Fibroblast of pulmonary artery (primary cell): ENCODE measurements at regions not wholly inside any gene's neighbourhood (a gene's known extent, or its start where the extent isn't known, plus 50 kb on each side); places are given as distances from the start of the nearest gene placed in this dataset.

Experiments used
- DNase-seq: peaks from one replicate; pipeline ENCODE4 v3.0.0-alpha.2; 2010; ENCODE audit warnings: low read depth
- H3K4me3 ChIP-seq: replicated peaks from 2 replicates; pipeline ENCODE4 v1.5.1; 2011; ENCODE audit warnings: low read depth, mild to moderate bottlenecking, control low read depth, low read length, moderate library complexity
- CTCF ChIP-seq: IDR thresholded peaks from 2 replicates; pipeline ENCODE4 v1.5.1; 2011; ENCODE audit warnings: mild to moderate bottlenecking, control low read depth, low read length, inconsistent platforms; ENCODE audit errors: missing control alignments

GRCh38 chr15:38671675-38672254 is 107.2 kb upstream of the RASGRP1 start:
- no peak overlapping the region for H3K4me3 ChIP-seq
- DNase-seq = no peak
- TF ChIP-seq CTCF = no peak

GRCh38 chr15:38672273-38672672 is 107.7 kb upstream of the RASGRP1 start:
- TF ChIP-seq CTCF = no peak
- H3K4me3 ChIP-seq = no peak overlapping the region
- DNase-seq = no peak

- H3K4me3 ChIP-seq = no peak overlapping the region
- DNase-seq = no peak
- TF ChIP-seq CTCF = no peak
These were observed 108.4 kb upstream of the RASGRP1 start for GRCh38 chr15:38672814-38673670.

- no peak for DNase-seq
- no peak overlapping the region for H3K4me3 ChIP-seq
- TF ChIP-seq CTCF = no peak
These were observed 109.8 kb upstream of the RASGRP1 start for GRCh38 chr15:38674448-38674847.

GRCh38 chr15:38678281-38678680 is 113.7 kb upstream of the RASGRP1 start:
- no peak for TF ChIP-seq CTCF
- DNase-seq = no peak
- H3K4me3 ChIP-seq = no peak overlapping the region

- no peak for TF ChIP-seq CTCF
- no peak overlapping the region for H3K4me3 ChIP-seq
- no peak for DNase-seq
These were observed 116.2 kb upstream of the RASGRP1 start for GRCh38 chr15:38680775-38681174.
